Fibroblast of villous mesenchyme (primary cell): ENCODE measurements at regions not wholly inside any gene's neighbourhood (a gene's known extent, or its start where the extent isn't known, plus 50 kb on each side); places are given as distances from the start of the nearest gene placed in this dataset.
A peak's percentile ranks its signal among the peaks of the same experiment; 100 is the strongest.
"Not testable (repeated sequence)": the region's sequence is repeated elsewhere in the genome, so short reads cannot be mapped to it uniquely, and the experiment has no call there.

Source experiments
- DNase-seq: peaks from one replicate; pipeline ENCODE4 v3.0.0-alpha.2; 2010; ENCODE audit warnings: low read depth
- H3K4me3 ChIP-seq: 2 replicates; pipeline ENCODE4 v1.5.1; 2011; ENCODE audit warnings: low read depth, mild to moderate bottlenecking, low read length
- CTCF ChIP-seq: IDR thresholded peaks from 2 replicates; pipeline ENCODE4 v1.5.1; 2012; ENCODE audit warnings: low read depth, mild to moderate bottlenecking, low read length; ENCODE audit not compliant: insufficient read depth

GRCh38 chr5:74490814-74491213 lies 149.7 kb downstream of the ENC1 start:
- no peak overlapping the region for H3K4me3 ChIP-seq
- TF ChIP-seq CTCF: no peak
- no peak for DNase-seq

- H3K4me3 ChIP-seq: no peak overlapping the region
- no peak for DNase-seq
- no peak for TF ChIP-seq CTCF
These were observed 157.5 kb downstream of the ENC1 start for GRCh38 chr5:74482990-74483389.

- no peak for TF ChIP-seq CTCF
- DNase-seq: no peak
These were observed 158.0 kb downstream of the ENC1 start for GRCh38 chr5:74482523-74482922.

GRCh38 chr5:74481357-74481756 lies 159.2 kb downstream of the ENC1 start:
- peak; percentile 3 for DNase-seq
- H3K4me3 ChIP-seq: not testable (repeated sequence)

More at GRCh38 chr5:74482523-74482922, 158.0 kb downstream of the ENC1 start:
- H3K4me3 ChIP-seq: no peak overlapping the region

- no peak for DNase-seq
- TF ChIP-seq CTCF: no peak
These were observed 160.3 kb downstream of the ENC1 start for GRCh38 chr5:74480201-74480600.

GRCh38 chr5:74478328-74478727 lies 162.2 kb downstream of the ENC1 start:
- TF ChIP-seq CTCF: no peak
- DNase-seq: no peak
- H3K4me3 ChIP-seq: no peak overlapping the region

More at GRCh38 chr5:74480201-74480600, 160.3 kb downstream of the ENC1 start:
- H3K4me3 ChIP-seq: no peak overlapping the region

GRCh38 chr5:74477761-74478160 lies 162.8 kb downstream of the ENC1 start:
- no peak for TF ChIP-seq CTCF
- no peak overlapping the region for H3K4me3 ChIP-seq
- DNase-seq: no peak
